Glutamatergic neuron (in vitro differentiated cells): ENCODE measurements at regions not wholly inside any gene's neighbourhood (a gene's known extent, or its start where the extent isn't known, plus 50 kb on each side); places are given as distances from the start of the nearest gene placed in this dataset.
"Not testable (repeated sequence)": the region's sequence is repeated elsewhere in the genome, so short reads cannot be mapped to it uniquely, and the experiment has no call there.

Source experiments
- DNase-seq: peaks from one replicate; pipeline ENCODE4 v3.0.0; 2022
- H3K27ac Mint-ChIP-seq: one replicate; pipeline ENCODE4 v1.8.0; 2020; ENCODE audit warnings: mild to moderate bottlenecking, mixed read lengths, inconsistent platforms; ENCODE audit not compliant: unreplicated experiment
- H3K27me3 Mint-ChIP-seq: one replicate; pipeline ENCODE4 v1.8.0; 2020; ENCODE audit warnings: mild to moderate bottlenecking, moderate library complexity, mixed read lengths, inconsistent platforms; ENCODE audit not compliant: unreplicated experiment
- H3K36me3 Mint-ChIP-seq: one replicate; pipeline ENCODE4 v1.8.0; 2020; ENCODE audit warnings: mild to moderate bottlenecking, mixed read lengths, inconsistent platforms; ENCODE audit not compliant: unreplicated experiment
- H3K4me1 Mint-ChIP-seq: one replicate; pipeline ENCODE4 v1.8.0; 2020; ENCODE audit warnings: mild to moderate bottlenecking, low read depth, mixed read lengths, inconsistent platforms; ENCODE audit not compliant: unreplicated experiment
- H3K4me3 Mint-ChIP-seq: one replicate; pipeline ENCODE4 v1.8.0; 2020; ENCODE audit warnings: mild to moderate bottlenecking, mixed read lengths, inconsistent platforms; ENCODE audit not compliant: unreplicated experiment
- H3K9me3 Mint-ChIP-seq: one replicate; pipeline ENCODE4 v1.8.0; 2020; ENCODE audit warnings: mild to moderate bottlenecking, moderate library complexity, mixed read lengths, inconsistent platforms; ENCODE audit not compliant: unreplicated experiment
- TF ChIP-seq, protein P1 (sequence below): fragments of 200-600 bp; sonication (generic); IDR thresholded peaks from one replicate; pipeline ENCODE4 v1.5.0; 2021; ENCODE audit not compliant: partially characterized antibody, unreplicated experiment

DNA sequence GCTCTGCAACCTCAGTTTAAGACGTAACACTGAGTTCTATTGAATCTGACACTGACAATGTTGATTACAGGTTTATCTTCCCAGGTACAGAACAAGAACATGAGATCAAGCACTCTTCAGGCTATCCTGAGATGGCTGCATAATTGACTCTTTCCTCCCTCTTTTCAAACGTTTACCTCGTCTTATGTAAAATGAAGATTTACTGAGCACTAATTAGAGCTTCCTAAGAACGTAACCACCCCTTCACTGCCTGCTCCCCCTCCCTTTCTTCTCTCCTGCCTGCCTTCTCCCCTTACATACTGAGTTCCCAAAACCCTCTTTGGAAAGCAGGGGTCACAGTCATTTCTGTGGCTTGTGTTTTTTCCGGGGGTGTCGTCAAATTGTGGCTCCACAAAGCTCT lies 86.2 kb upstream of the ADCY2 start:
- H3K9me3 Mint-ChIP-seq, H3K4me3 Mint-ChIP-seq, H3K36me3 Mint-ChIP-seq, H3K27me3 Mint-ChIP-seq, H3K27ac Mint-ChIP-seq, H3K4me1 Mint-ChIP-seq, DNase-seq: not testable (repeated sequence)

DNA sequence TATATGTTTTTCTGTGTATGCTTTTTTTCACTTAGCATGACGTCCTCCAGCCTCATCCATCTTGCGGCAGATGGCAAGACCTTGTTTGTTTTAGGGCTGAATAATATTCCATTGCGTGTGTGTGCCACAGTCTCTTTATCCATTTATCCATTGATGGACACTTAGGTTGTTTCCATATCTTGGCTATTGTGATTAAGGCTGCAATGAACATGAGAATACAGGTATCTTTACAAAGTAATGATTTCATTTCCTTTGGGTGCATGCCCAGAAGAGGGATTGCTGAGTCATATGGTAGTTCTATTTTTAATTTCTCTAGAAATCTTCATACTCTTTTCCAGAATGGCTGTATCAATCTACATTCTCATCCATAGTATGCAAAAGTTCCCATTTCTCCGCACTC lies 85.3 kb upstream of the ADCY2 start:
- H3K9me3 Mint-ChIP-seq, H3K27me3 Mint-ChIP-seq, H3K36me3 Mint-ChIP-seq, H3K4me1 Mint-ChIP-seq, H3K4me3 Mint-ChIP-seq, DNase-seq, H3K27ac Mint-ChIP-seq: not testable (repeated sequence)

DNA sequence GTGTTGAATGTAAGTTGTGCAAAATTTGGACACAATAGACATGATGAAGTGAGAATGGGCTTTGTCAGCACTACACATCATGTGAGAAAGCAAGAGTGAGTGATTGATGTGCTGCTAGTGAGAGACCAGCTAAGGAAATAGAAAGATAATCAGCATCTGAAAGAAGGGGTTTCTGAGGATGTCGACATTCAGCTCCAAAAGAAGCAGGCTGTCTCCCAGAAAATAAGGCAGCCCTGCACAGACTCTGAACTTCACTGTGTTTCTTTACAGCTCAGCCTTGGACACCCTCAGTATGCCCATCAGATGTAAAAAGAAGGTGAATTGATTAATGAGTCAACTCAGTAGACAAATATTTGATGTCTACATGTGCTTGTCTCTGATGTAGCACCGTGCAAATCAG lies 80.8 kb upstream of the ADCY2 start:
- Mint-ChIP-seq H3K36me3 (no peaks in the 10 kb centered on the region), H3K4me1 (no peaks in the 10 kb centered on the region)

DNA sequence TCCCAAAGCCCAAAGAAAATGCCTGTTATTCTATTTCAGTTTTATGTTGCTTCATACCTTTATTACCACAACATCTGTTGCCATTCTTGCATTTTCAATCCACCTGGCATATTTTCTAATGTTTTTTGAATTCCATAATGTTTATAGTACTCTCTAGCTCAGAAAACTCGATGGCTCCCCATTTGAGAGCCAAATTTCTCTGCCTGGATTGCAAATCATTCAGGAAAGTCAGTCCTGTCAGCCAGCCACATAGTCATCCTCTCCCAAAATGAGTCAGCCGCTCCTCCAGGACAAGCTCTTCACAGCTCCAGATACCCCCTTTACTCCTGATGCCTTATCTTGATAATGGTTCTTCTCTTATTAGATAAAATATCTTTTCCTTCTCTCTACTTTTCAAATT lies 78.2 kb upstream of the ADCY2 start:
- no peak for DNase-seq
- Mint-ChIP-seq H3K4me1 (peaks cover 5% of the 10 kb centered on the region), H3K4me3 (no peak overlapping the region), H3K27me3 (no peaks in the 10 kb centered on the region), H3K27ac (no peak overlapping the region), H3K9me3 (peaks cover 2% of the 10 kb centered on the region), H3K36me3 (no peaks in the 10 kb centered on the region)
- TF ChIP-seq, protein P1, sequence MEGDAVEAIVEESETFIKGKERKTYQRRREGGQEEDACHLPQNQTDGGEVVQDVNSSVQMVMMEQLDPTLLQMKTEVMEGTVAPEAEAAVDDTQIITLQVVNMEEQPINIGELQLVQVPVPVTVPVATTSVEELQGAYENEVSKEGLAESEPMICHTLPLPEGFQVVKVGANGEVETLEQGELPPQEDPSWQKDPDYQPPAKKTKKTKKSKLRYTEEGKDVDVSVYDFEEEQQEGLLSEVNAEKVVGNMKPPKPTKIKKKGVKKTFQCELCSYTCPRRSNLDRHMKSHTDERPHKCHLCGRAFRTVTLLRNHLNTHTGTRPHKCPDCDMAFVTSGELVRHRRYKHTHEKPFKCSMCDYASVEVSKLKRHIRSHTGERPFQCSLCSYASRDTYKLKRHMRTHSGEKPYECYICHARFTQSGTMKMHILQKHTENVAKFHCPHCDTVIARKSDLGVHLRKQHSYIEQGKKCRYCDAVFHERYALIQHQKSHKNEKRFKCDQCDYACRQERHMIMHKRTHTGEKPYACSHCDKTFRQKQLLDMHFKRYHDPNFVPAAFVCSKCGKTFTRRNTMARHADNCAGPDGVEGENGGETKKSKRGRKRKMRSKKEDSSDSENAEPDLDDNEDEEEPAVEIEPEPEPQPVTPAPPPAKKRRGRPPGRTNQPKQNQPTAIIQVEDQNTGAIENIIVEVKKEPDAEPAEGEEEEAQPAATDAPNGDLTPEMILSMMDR = no peak

More for the DNA sequence above, 80.8 kb upstream of the ADCY2 start:
- no peak for DNase-seq
- Mint-ChIP-seq H3K9me3 (peaks cover 2% of the 10 kb centered on the region), H3K27ac (no peak overlapping the region), H3K27me3 (no peaks in the 10 kb centered on the region), H3K4me3 (no peak overlapping the region)
- TF ChIP-seq, protein P1 = no peak

DNA sequence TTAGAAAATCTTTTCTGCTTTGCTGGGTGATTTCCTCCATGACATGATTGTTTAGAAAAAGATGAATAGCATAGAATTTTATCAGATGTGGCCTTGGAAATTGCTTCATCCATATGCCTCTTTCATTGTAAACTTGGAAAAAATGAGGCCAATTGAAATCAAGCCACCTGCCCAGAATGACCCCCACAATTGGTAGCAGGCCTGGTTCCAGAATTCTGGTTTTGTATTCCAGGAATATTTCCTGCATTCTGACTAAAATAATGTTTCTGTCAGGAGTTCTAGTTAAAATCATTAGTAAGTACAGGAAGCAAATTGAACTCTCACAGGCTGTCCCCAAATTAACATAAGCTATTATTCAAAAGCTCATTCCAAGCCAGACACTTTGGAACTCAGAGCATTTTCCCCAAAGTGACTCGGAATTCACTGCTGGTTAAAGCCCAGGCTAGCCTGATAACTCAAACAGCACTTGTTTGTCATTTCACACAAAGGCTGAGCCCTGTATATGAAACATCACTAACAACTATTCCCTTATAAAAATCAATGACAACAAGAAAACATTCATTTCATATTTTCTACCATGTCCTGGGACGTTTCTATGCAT lies 75.1 kb upstream of the ADCY2 start:
- DNase-seq = no peak
- H3K27ac Mint-ChIP-seq = no peak overlapping the region
- H3K9me3 Mint-ChIP-seq = no peaks in the 10 kb centered on the region
- no peaks in the 10 kb centered on the region for H3K36me3 Mint-ChIP-seq
- H3K27me3 Mint-ChIP-seq = no peaks in the 10 kb centered on the region
- no peak overlapping the region for H3K4me3 Mint-ChIP-seq
- TF ChIP-seq, protein P1 = no peak
- peaks cover 5% of the 10 kb centered on the region for H3K4me1 Mint-ChIP-seq

DNA sequence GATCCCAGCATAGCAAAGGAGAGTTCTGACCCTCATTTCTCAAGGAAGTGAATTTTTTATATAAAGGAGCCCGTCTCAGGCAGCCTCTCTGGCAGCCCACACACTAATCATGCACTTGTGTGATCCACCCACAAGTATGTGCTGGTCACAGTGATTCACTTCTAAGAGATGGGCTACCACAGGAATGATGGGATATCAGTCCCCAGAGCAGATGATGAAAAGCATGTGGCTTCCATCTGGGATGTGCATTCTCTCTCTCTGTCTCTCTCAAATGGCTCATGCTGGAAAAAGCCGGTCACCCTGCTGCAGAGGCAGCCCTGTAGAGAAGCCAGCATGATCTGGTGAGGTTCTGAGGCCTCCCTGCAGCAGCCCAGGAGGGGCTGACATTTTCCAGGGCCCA lies 74.2 kb upstream of the ADCY2 start:
- no peak for DNase-seq
- Mint-ChIP-seq H3K27me3 (no peaks in the 10 kb centered on the region), H3K36me3 (no peaks in the 10 kb centered on the region), H3K27ac (peak overlapping the region; percentile 44), H3K9me3 (no peaks in the 10 kb centered on the region), H3K4me1 (peaks cover 5% of the 10 kb centered on the region), H3K4me3 (no peak overlapping the region)
- TF ChIP-seq, protein P1 = no peak
